Activated naive CD8-positive, alpha-beta T cell treated with anti-CD3 and anti-CD28 coated beads for 36 hours (primary cell): ENCODE measurements at regions not wholly inside any gene's neighbourhood (a gene's known extent, or its start where the extent isn't known, plus 50 kb on each side); places are given as distances from the start of the nearest gene placed in this dataset.

Source experiments
- DNase-seq: peaks from one replicate; pipeline ENCODE4 v3.0.0; 2021
- H3K27ac Mint-ChIP-seq: one replicate; pipeline ENCODE4 v1.8.0; 2022; ENCODE audit warnings: mild to moderate bottlenecking, moderate library complexity, mixed read lengths
- H3K27me3 Mint-ChIP-seq: one replicate; pipeline ENCODE4 v1.8.0; 2022; ENCODE audit warnings: mild to moderate bottlenecking, mixed read lengths
- H3K36me3 Mint-ChIP-seq: one replicate; pipeline ENCODE4 v1.8.0; 2021; ENCODE audit warnings: mild to moderate bottlenecking, mixed read lengths
- H3K4me1 Mint-ChIP-seq: one replicate; pipeline ENCODE4 v1.8.0; 2021; ENCODE audit warnings: mixed read lengths
- H3K4me3 Mint-ChIP-seq: one replicate; pipeline ENCODE4 v1.8.0; 2022; ENCODE audit warnings: mild to moderate bottlenecking, moderate library complexity, mixed read lengths
- H3K9me3 Mint-ChIP-seq: one replicate; pipeline ENCODE4 v1.8.0; 2022; ENCODE audit warnings: mixed read lengths

- no peaks in the 10 kb centered on the region for H3K36me3 Mint-ChIP-seq
- no peak overlapping the region for H3K27ac Mint-ChIP-seq
- no peak overlapping the region for H3K4me3 Mint-ChIP-seq
- no peaks in the 10 kb centered on the region for H3K4me1 Mint-ChIP-seq
- no peak for DNase-seq
- no peaks in the 10 kb centered on the region for H3K9me3 Mint-ChIP-seq
- H3K27me3 Mint-ChIP-seq, result no peaks in the 10 kb centered on the region
Observed at GRCh38 chr3:36297195-36297594, 83.1 kb upstream of the STAC start.

- H3K9me3 Mint-ChIP-seq, result no peaks in the 10 kb centered on the region
- no peaks in the 10 kb centered on the region for H3K36me3 Mint-ChIP-seq
- no peaks in the 10 kb centered on the region for H3K4me1 Mint-ChIP-seq
- no peak overlapping the region for H3K4me3 Mint-ChIP-seq
- H3K27ac Mint-ChIP-seq, result no peak overlapping the region
- no peaks in the 10 kb centered on the region for H3K27me3 Mint-ChIP-seq
- no peak for DNase-seq
Observed at GRCh38 chr3:36298188-36298587, 82.1 kb upstream of the STAC start.

GRCh38 chr3:36302158-36302509 lies 78.2 kb upstream of the STAC start:
- no peaks in the 10 kb centered on the region for H3K36me3 Mint-ChIP-seq
- no peak for DNase-seq
- H3K4me1 Mint-ChIP-seq, result no peaks in the 10 kb centered on the region
- H3K4me3 Mint-ChIP-seq, result no peak overlapping the region
- no peaks in the 10 kb centered on the region for H3K9me3 Mint-ChIP-seq
- no peak overlapping the region for H3K27ac Mint-ChIP-seq
- H3K27me3 Mint-ChIP-seq, result no peaks in the 10 kb centered on the region

GRCh38 chr3:36302626-36303025 lies 77.7 kb upstream of the STAC start:
- Mint-ChIP-seq H3K4me1 (no peaks in the 10 kb centered on the region), H3K27ac (no peak overlapping the region), H3K36me3 (no peaks in the 10 kb centered on the region), H3K4me3 (no peak overlapping the region), H3K9me3 (no peaks in the 10 kb centered on the region), H3K27me3 (no peaks in the 10 kb centered on the region)
- no peak for DNase-seq

- no peak overlapping the region for H3K27ac Mint-ChIP-seq
Observed at GRCh38 chr3:36303286-36303685, 77.0 kb upstream of the STAC start.

GRCh38 chr3:36305929-36306520 lies 74.3 kb upstream of the STAC start:
- no peaks in the 10 kb centered on the region for H3K4me1 Mint-ChIP-seq
- H3K27ac Mint-ChIP-seq, result no peak overlapping the region
- DNase-seq, result no peak
- H3K9me3 Mint-ChIP-seq, result no peaks in the 10 kb centered on the region
- H3K4me3 Mint-ChIP-seq, result no peak overlapping the region
- no peaks in the 10 kb centered on the region for H3K27me3 Mint-ChIP-seq
- H3K36me3 Mint-ChIP-seq, result no peaks in the 10 kb centered on the region

More at GRCh38 chr3:36303286-36303685, 77.0 kb upstream of the STAC start:
- H3K27me3 Mint-ChIP-seq, result no peaks in the 10 kb centered on the region
- no peaks in the 10 kb centered on the region for H3K9me3 Mint-ChIP-seq
- no peak for DNase-seq
- no peaks in the 10 kb centered on the region for H3K36me3 Mint-ChIP-seq
- no peaks in the 10 kb centered on the region for H3K4me1 Mint-ChIP-seq
- no peak overlapping the region for H3K4me3 Mint-ChIP-seq

- Mint-ChIP-seq H3K4me1 (no peaks in the 10 kb centered on the region), H3K27me3 (no peaks in the 10 kb centered on the region), H3K9me3 (no peaks in the 10 kb centered on the region), H3K36me3 (no peaks in the 10 kb centered on the region), H3K4me3 (no peak overlapping the region), H3K27ac (no peak overlapping the region)
- no peak for DNase-seq
Observed at GRCh38 chr3:36309092-36309491, 71.2 kb upstream of the STAC start.

GRCh38 chr3:36312351-36312750 lies 68.0 kb upstream of the STAC start:
- no peak for DNase-seq
- H3K4me3 Mint-ChIP-seq, result no peak overlapping the region
- no peak overlapping the region for H3K27ac Mint-ChIP-seq
- H3K27me3 Mint-ChIP-seq, result no peaks in the 10 kb centered on the region
- peaks cover 2% of the 10 kb centered on the region for H3K9me3 Mint-ChIP-seq
- no peaks in the 10 kb centered on the region for H3K36me3 Mint-ChIP-seq
- no peaks in the 10 kb centered on the region for H3K4me1 Mint-ChIP-seq

- no peak overlapping the region for H3K4me3 Mint-ChIP-seq
- H3K4me1 Mint-ChIP-seq, result no peaks in the 10 kb centered on the region
- no peaks in the 10 kb centered on the region for H3K27me3 Mint-ChIP-seq
- DNase-seq, result no peak
- H3K27ac Mint-ChIP-seq, result no peak overlapping the region
- no peaks in the 10 kb centered on the region for H3K36me3 Mint-ChIP-seq
- peaks cover 8% of the 10 kb centered on the region for H3K9me3 Mint-ChIP-seq
Observed at GRCh38 chr3:36317915-36318314, 62.4 kb upstream of the STAC start.

- Mint-ChIP-seq H3K4me1 (no peaks in the 10 kb centered on the region), H3K27ac (no peak overlapping the region), H3K36me3 (no peaks in the 10 kb centered on the region), H3K9me3 (peaks cover 8% of the 10 kb centered on the region), H3K27me3 (no peaks in the 10 kb centered on the region), H3K4me3 (no peak overlapping the region)
- no peak for DNase-seq
Observed at GRCh38 chr3:36318621-36319200, 61.6 kb upstream of the STAC start.

GRCh38 chr3:36319680-36320079 lies 60.6 kb upstream of the STAC start:
- H3K27ac Mint-ChIP-seq, result no peak overlapping the region
- H3K4me1 Mint-ChIP-seq, result no peaks in the 10 kb centered on the region
- H3K9me3 Mint-ChIP-seq, result peaks cover 8% of the 10 kb centered on the region
- H3K4me3 Mint-ChIP-seq, result no peak overlapping the region
- no peaks in the 10 kb centered on the region for H3K27me3 Mint-ChIP-seq
- H3K36me3 Mint-ChIP-seq, result no peaks in the 10 kb centered on the region
- DNase-seq, result no peak
